Activated B cell treated with CpG ODN at 0.5 μM for 24 hours (primary cell): ENCODE measurements at regions not wholly inside any gene's neighbourhood (a gene's known extent, or its start where the extent isn't known, plus 50 kb on each side); places are given as distances from the start of the nearest gene placed in this dataset.

Experiments
- ATAC-seq: fragments of 200-7000 bp; cut with Tn5 transposase; one replicate; pipeline ENCODE4 v1.10.0; 2021; ENCODE audit warnings: low read depth, mild to moderate bottlenecking, moderate library complexity
- CTCF ChIA-PET: fragments of 350-600 bp; sonication (Branson Sonifier 250); formaldehyde crosslinking; loops from one replicate; lab custom pipeline; 2021; ENCODE audit warnings: antibody characterized with exemption; lab: Charles Lee
- POLR2A ChIA-PET: fragments of 350-600 bp; sonication (Branson Sonifier 250); formaldehyde crosslinking; loops from one replicate; lab custom pipeline; 2021; ENCODE audit warnings: antibody characterized with exemption; lab: Charles Lee
- DNase-seq: peaks from one replicate; pipeline ENCODE4 v3.0.0; 2022
- H3K27ac Mint-ChIP-seq: one replicate; pipeline ENCODE4 v1.8.0; 2020; ENCODE audit warnings: mixed read lengths
- H3K27me3 Mint-ChIP-seq: one replicate; pipeline ENCODE4 v1.8.0; 2021; ENCODE audit warnings: mixed read lengths
- H3K36me3 Mint-ChIP-seq: one replicate; pipeline ENCODE4 v1.8.0; 2021; ENCODE audit warnings: low read depth, mixed read lengths
- H3K4me1 Mint-ChIP-seq: one replicate; pipeline ENCODE4 v1.8.0; 2021; ENCODE audit warnings: mixed read lengths
- H3K4me3 Mint-ChIP-seq: one replicate; pipeline ENCODE4 v1.8.0; 2020; ENCODE audit warnings: mild to moderate bottlenecking, mixed read lengths
- H3K9me3 Mint-ChIP-seq: one replicate; pipeline ENCODE4 v1.8.0; 2020; ENCODE audit warnings: mixed read lengths
- CTCF ChIP-seq: fragments of 200-600 bp; IDR thresholded peaks from one replicate; pipeline ENCODE4 v1.8.0; 2022; ENCODE audit warnings: antibody characterized with exemption, mild to moderate bottlenecking
- intact Hi-C: fragments of 100-400 bp; cut with micrococcal nuclease; formaldehyde crosslinking; loops from one replicate; pipeline ENCODE4 v1.15.1; 2024

- Mint-ChIP-seq H3K9me3 (no peaks in the 10 kb centered on the region), H3K27me3 (no peaks in the 10 kb centered on the region), H3K4me3 (no peak overlapping the region), H3K27ac (no peak overlapping the region), H3K4me1 (no peaks in the 10 kb centered on the region), H3K36me3 (no peaks in the 10 kb centered on the region)
- ATAC-seq, result no peak
- no peak for DNase-seq
- TF ChIP-seq CTCF, result no peak
- CTCF ChIA-PET, result no interaction called here
- POLR2A ChIA-PET, result no interaction called here
- intact Hi-C loops, result no loop called here
Measured at GRCh38 chr1:90411185-90411584, 305.9 kb downstream of the BARHL2 start.

GRCh38 chr1:90407737-90408136 is 309.4 kb downstream of the BARHL2 start:
- POLR2A ChIA-PET, result no interaction called here
- Mint-ChIP-seq H3K36me3 (no peaks in the 10 kb centered on the region), H3K27ac (no peak overlapping the region), H3K27me3 (no peaks in the 10 kb centered on the region), H3K9me3 (no peaks in the 10 kb centered on the region), H3K4me1 (no peaks in the 10 kb centered on the region), H3K4me3 (no peak overlapping the region)
- intact Hi-C loops, result no loop called here
- CTCF ChIA-PET, result no interaction called here
- DNase-seq (no peak), ATAC-seq (no peak)
- no peak for TF ChIP-seq CTCF

- DNase-seq, result no peak
- no peak overlapping the region for H3K27ac Mint-ChIP-seq
- CTCF ChIA-PET, result no interaction called here
- POLR2A ChIA-PET, result no interaction called here
- H3K27me3 Mint-ChIP-seq, result peaks cover 4% of the 10 kb centered on the region
- no peak for ATAC-seq
- intact Hi-C loops, result no loop called here
- H3K9me3 Mint-ChIP-seq, result no peaks in the 10 kb centered on the region
- H3K4me3 Mint-ChIP-seq, result no peak overlapping the region
- no peak for TF ChIP-seq CTCF
- no peaks in the 10 kb centered on the region for H3K36me3 Mint-ChIP-seq
- H3K4me1 Mint-ChIP-seq, result no peaks in the 10 kb centered on the region
Measured at GRCh38 chr1:90405726-90406125, 311.4 kb downstream of the BARHL2 start.

- Mint-ChIP-seq H3K27ac (no peak overlapping the region), H3K4me3 (no peak overlapping the region), H3K36me3 (no peaks in the 10 kb centered on the region), H3K27me3 (peaks cover 6% of the 10 kb centered on the region), H3K4me1 (no peaks in the 10 kb centered on the region), H3K9me3 (no peaks in the 10 kb centered on the region)
- POLR2A ChIA-PET, result no interaction called here
- TF ChIP-seq CTCF, result no peak
- DNase-seq, result no peak
- CTCF ChIA-PET, result no interaction called here
- ATAC-seq, result no peak
- intact Hi-C loops, result no loop called here
Measured at GRCh38 chr1:90402893-90403849, 313.9 kb downstream of the BARHL2 start.

GRCh38 chr1:90400131-90400530 is 317.0 kb downstream of the BARHL2 start:
- ChIA-PET POLR2A (no interaction called here), CTCF (no interaction called here)
- DNase-seq (no peak), ATAC-seq (no peak)
- H3K36me3 Mint-ChIP-seq, result no peaks in the 10 kb centered on the region
- TF ChIP-seq CTCF, result no peak
- H3K27me3 Mint-ChIP-seq, result peaks cover 6% of the 10 kb centered on the region
- H3K9me3 Mint-ChIP-seq, result no peaks in the 10 kb centered on the region
- no peak overlapping the region for H3K4me3 Mint-ChIP-seq
- H3K27ac Mint-ChIP-seq, result no peak overlapping the region
- intact Hi-C loops, result no loop called here
- H3K4me1 Mint-ChIP-seq, result no peaks in the 10 kb centered on the region
